Activated CD4-positive, alpha-beta memory T cell treated with anti-CD3 and anti-CD28 coated beads, Interleukin-2, amount 10 ng/mL, durations not matched to agents 7 days and 5 days (primary cell): ENCODE measurements at regions not wholly inside any gene's neighbourhood (a gene's known extent, or its start where the extent isn't known, plus 50 kb on each side); places are given as distances from the start of the nearest gene placed in this dataset.

Experiments
- CTCF ChIA-PET: fragments of 350-600 bp; sonication (Branson Sonifier 250); formaldehyde crosslinking; loops from one replicate; lab custom pipeline; 2021; ENCODE audit warnings: antibody characterized with exemption, inconsistent platforms; lab: Charles Lee
- POLR2A ChIA-PET: fragments of 350-600 bp; sonication (Branson Sonifier 250); formaldehyde crosslinking; loops from one replicate; lab custom pipeline; 2021; ENCODE audit warnings: antibody characterized with exemption; lab: Charles Lee
- DNase-seq: peaks from one replicate; pipeline ENCODE4 v3.0.0-alpha.2; 2020
- H3K27ac Mint-ChIP-seq: one replicate; pipeline ENCODE4 v1.8.0; 2021; ENCODE audit warnings: mild to moderate bottlenecking, mixed read lengths
- H3K27me3 Mint-ChIP-seq: one replicate; pipeline ENCODE4 v1.8.0; 2021; ENCODE audit warnings: mixed read lengths
- H3K36me3 Mint-ChIP-seq: one replicate; pipeline ENCODE4 v1.8.0; 2021; ENCODE audit warnings: low read depth, mixed read lengths
- H3K4me1 Mint-ChIP-seq: one replicate; pipeline ENCODE4 v1.8.0; 2021; ENCODE audit warnings: mixed read lengths
- H3K4me3 Mint-ChIP-seq: one replicate; pipeline ENCODE4 v1.8.0; 2021; ENCODE audit warnings: mild to moderate bottlenecking, mixed read lengths
- H3K9me3 Mint-ChIP-seq: one replicate; pipeline ENCODE4 v1.8.0; 2021; ENCODE audit warnings: mixed read lengths

DNA sequence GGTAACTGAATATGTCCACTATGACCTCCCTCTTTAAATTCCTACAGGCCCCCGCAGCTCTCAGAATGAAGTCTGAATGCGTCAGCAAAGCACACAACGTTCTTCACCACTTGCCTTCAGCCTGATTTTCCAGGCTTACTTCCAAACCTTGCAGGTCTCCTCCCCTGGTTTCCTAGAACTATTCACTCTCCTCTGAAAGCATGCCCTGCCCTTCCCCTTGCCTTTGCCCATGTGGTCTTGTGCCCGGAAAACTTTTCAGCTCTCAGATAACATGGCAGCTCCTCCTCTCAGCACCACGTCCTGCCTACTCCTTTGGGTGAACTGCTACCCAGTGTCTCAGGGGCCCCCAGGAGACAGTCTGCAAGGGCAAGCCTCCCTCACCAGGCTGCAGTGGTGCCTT lies 268.5 kb upstream of the LDB2 start:
- Mint-ChIP-seq H3K36me3 (no peaks in the 10 kb centered on the region), H3K9me3 (peaks cover 2% of the 10 kb centered on the region), H3K27me3 (peaks cover 1% of the 10 kb centered on the region), H3K4me1 (no peaks in the 10 kb centered on the region), H3K27ac (no peak overlapping the region), H3K4me3 (no peak overlapping the region)
- ChIA-PET POLR2A (no interaction called here), CTCF (no interaction called here)
- DNase-seq = no peak

DNA sequence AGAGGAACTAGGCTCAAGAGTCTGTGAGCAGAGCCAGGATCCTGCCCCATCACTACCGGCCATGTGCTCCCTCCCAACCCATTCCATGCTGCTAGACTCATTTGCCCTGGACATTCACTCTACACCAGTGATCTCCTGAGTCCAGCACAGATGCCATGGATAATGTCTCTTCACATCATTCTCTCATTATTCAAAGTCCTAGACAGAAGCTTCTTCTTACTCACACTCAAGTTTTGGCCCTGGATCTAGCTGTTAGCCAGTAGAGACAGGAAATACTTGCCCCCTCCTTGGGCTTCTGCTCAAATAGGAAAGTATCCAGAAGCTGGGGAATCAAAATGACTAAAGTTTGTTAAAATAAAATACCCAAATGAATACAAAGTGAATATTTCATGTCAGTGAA lies 266.8 kb upstream of the LDB2 start:
- peaks cover 13% of the 10 kb centered on the region for H3K4me1 Mint-ChIP-seq
- no peak for DNase-seq
- peaks cover 2% of the 10 kb centered on the region for H3K9me3 Mint-ChIP-seq
- no peak overlapping the region for H3K27ac Mint-ChIP-seq
- CTCF ChIA-PET = no interaction called here
- H3K36me3 Mint-ChIP-seq = no peaks in the 10 kb centered on the region
- no peak overlapping the region for H3K4me3 Mint-ChIP-seq
- no peaks in the 10 kb centered on the region for H3K27me3 Mint-ChIP-seq
- POLR2A ChIA-PET = no interaction called here

DNA sequence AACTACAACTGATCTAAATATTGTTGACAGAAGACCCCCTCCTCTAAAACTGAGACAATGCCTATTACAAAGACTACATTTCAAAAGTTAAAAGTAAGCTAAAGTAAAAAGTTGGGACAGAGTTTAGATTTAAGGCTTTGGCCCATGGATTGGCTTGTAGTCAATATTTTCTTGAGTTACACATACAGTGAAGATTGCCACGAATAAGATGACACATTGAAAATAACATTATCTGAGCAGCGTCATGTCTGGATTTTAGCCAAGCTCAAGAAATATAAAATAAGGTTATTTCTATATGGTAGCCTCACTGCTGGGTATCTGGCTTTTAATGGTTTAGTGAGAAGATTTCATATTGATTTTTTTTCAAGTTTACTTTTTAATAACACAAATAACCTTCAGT lies 266.2 kb upstream of the LDB2 start:
- Mint-ChIP-seq H3K27me3 (no peaks in the 10 kb centered on the region), H3K9me3 (peaks cover 2% of the 10 kb centered on the region), H3K4me3 (no peak overlapping the region), H3K36me3 (no peaks in the 10 kb centered on the region), H3K4me1 (peaks cover 15% of the 10 kb centered on the region), H3K27ac (no peak overlapping the region)
- ChIA-PET POLR2A (no interaction called here), CTCF (no interaction called here)
- DNase-seq = no peak

- peaks cover 2% of the 10 kb centered on the region for H3K9me3 Mint-ChIP-seq
- H3K27ac Mint-ChIP-seq = no peak overlapping the region
- peaks cover under 1% of the 10 kb centered on the region for H3K27me3 Mint-ChIP-seq
- DNase-seq = no peak
- peaks cover 15% of the 10 kb centered on the region for H3K4me1 Mint-ChIP-seq
- ChIA-PET POLR2A (no interaction called here), CTCF (no interaction called here)
- no peaks in the 10 kb centered on the region for H3K36me3 Mint-ChIP-seq
- no peak overlapping the region for H3K4me3 Mint-ChIP-seq
Observed at GRCh38 chr4:17163156-17163771, 264.8 kb upstream of the LDB2 start.

DNA sequence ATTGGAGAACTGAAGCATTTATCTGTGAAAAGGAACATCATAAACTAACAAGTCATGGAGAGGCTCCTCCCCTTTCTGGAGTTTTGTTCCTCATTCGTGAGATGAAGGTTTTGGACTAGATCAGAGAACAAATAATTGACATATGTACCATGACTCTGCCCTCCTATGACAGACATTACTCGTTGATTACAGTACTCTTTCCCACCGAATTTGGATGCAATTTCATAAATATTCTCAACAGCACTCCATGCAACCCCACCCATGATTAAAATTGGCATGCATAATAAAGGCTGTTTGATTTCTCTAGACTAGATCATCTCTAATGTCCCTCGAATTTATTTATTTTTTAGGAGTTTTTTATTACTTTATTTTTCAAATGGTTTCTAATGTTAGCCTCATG lies 258.9 kb upstream of the LDB2 start:
- ChIA-PET CTCF (no interaction called here), POLR2A (no interaction called here)
- H3K27me3 Mint-ChIP-seq = peaks cover 1% of the 10 kb centered on the region
- peaks cover 2% of the 10 kb centered on the region for H3K9me3 Mint-ChIP-seq
- H3K4me3 Mint-ChIP-seq = no peak overlapping the region
- no peak overlapping the region for H3K27ac Mint-ChIP-seq
- DNase-seq = no peak
- no peaks in the 10 kb centered on the region for H3K36me3 Mint-ChIP-seq
- H3K4me1 Mint-ChIP-seq = peaks cover 15% of the 10 kb centered on the region

GRCh38 chr4:17155486-17155885 lies 257.0 kb upstream of the LDB2 start:
- Mint-ChIP-seq H3K9me3 (no peaks in the 10 kb centered on the region), H3K27ac (no peak overlapping the region), H3K4me3 (no peak overlapping the region), H3K27me3 (peaks cover 1% of the 10 kb centered on the region), H3K4me1 (peaks cover 4% of the 10 kb centered on the region), H3K36me3 (no peaks in the 10 kb centered on the region)
- ChIA-PET CTCF (no interaction called here), POLR2A (no interaction called here)
- no peak for DNase-seq

DNA sequence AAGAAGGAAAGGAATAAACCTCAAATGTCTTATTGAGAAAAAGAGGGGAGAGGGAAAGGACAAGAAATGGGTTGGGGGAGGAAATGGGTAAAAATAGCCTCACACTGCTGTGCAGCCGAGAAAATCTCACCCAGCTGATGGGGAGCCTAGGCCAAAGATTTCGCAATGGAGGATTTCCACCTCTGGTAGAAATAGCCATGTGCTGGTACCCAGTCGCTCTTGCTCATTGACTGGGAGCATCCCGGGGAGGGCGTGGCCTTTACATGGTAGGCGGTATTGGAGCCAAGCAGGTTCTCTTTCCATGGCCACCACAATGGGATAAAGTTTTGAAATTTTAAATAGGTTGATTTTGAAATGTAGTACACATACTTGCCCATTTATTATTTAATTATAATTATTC lies 255.1 kb upstream of the LDB2 start:
- no peaks in the 10 kb centered on the region for H3K4me1 Mint-ChIP-seq
- H3K4me3 Mint-ChIP-seq = no peak overlapping the region
- POLR2A ChIA-PET = no interaction called here
- no peaks in the 10 kb centered on the region for H3K9me3 Mint-ChIP-seq
- H3K36me3 Mint-ChIP-seq = no peaks in the 10 kb centered on the region
- no peak for DNase-seq
- peaks cover 1% of the 10 kb centered on the region for H3K27me3 Mint-ChIP-seq
- no peak overlapping the region for H3K27ac Mint-ChIP-seq
- CTCF ChIA-PET = no interaction called here

- no peaks in the 10 kb centered on the region for H3K4me1 Mint-ChIP-seq
- H3K4me3 Mint-ChIP-seq = no peak overlapping the region
- no peaks in the 10 kb centered on the region for H3K27me3 Mint-ChIP-seq
- H3K27ac Mint-ChIP-seq = no peak overlapping the region
- no peaks in the 10 kb centered on the region for H3K36me3 Mint-ChIP-seq
- ChIA-PET POLR2A (no interaction called here), CTCF (no interaction called here)
- H3K9me3 Mint-ChIP-seq = no peaks in the 10 kb centered on the region
- DNase-seq = no peak
Observed at GRCh38 chr4:17152941-17153540, 254.6 kb upstream of the LDB2 start.

DNA sequence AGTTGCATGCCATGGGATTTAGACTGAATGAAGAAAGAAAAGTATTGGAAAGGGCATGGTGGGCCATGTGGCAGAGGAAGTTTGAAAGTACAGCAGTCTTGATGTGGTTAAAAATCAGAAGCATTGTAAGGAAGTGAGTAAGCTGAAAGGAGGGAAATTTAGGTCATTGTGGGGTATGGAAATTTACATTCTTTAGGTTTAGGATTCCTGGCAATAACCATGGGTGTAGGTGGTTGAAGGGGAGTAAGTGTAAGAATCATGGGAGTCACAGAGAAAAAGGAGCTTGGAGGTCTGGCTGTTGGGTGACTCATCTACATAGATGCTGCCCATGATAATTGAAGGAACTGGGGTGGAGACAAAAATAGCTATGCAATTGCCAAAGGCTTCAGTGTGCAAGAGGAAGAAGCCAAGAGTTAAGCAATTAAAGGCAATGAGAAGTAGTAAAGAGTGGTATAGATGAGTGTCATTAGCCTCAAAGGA lies 243.8 kb upstream of the LDB2 start:
- H3K4me3 Mint-ChIP-seq = no peak overlapping the region
- no peak for DNase-seq
- no peaks in the 10 kb centered on the region for H3K27me3 Mint-ChIP-seq
- peaks cover 9% of the 10 kb centered on the region for H3K9me3 Mint-ChIP-seq
- no peaks in the 10 kb centered on the region for H3K36me3 Mint-ChIP-seq
- H3K27ac Mint-ChIP-seq = no peak overlapping the region
- no peaks in the 10 kb centered on the region for H3K4me1 Mint-ChIP-seq
- ChIA-PET POLR2A (no interaction called here), CTCF (no interaction called here)

- Mint-ChIP-seq H3K36me3 (no peaks in the 10 kb centered on the region), H3K4me1 (no peaks in the 10 kb centered on the region), H3K27ac (no peak overlapping the region), H3K27me3 (no peaks in the 10 kb centered on the region), H3K9me3 (peaks cover 9% of the 10 kb centered on the region), H3K4me3 (no peak overlapping the region)
- ChIA-PET POLR2A (no interaction called here), CTCF (no interaction called here)
- no peak for DNase-seq
Observed at GRCh38 chr4:17138847-17139246, 240.4 kb upstream of the LDB2 start.

- DNase-seq = no peak
- Mint-ChIP-seq H3K4me3 (no peak overlapping the region), H3K27ac (no peak overlapping the region), H3K36me3 (no peaks in the 10 kb centered on the region), H3K4me1 (no peaks in the 10 kb centered on the region), H3K9me3 (peaks cover 2% of the 10 kb centered on the region), H3K27me3 (no peaks in the 10 kb centered on the region)
- POLR2A ChIA-PET = no interaction called here
- CTCF ChIA-PET = no interaction called here
Observed at GRCh38 chr4:17134565-17134964, 236.1 kb upstream of the LDB2 start.

DNA sequence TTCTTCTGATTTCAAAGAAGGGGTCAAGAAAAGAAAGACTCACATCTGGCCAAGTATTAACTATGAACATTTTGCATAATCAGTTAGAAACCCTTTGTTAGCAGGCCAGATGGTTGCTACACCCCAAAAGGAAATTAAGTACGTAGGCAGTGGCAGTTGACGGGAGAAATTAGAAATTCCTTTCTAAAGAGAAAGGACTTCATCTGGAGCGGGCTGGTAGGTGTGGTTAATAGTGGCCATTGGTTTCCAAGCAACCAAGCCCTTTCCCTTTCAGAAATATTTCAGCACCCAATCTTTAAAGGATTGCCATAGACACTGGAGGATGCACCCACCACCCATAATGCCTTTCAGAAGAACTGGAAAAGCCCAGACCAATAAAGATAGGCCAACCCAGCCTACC lies 235.7 kb upstream of the LDB2 start:
- H3K27me3 Mint-ChIP-seq = no peaks in the 10 kb centered on the region
- CTCF ChIA-PET = no interaction called here
- no peaks in the 10 kb centered on the region for H3K36me3 Mint-ChIP-seq

DNA sequence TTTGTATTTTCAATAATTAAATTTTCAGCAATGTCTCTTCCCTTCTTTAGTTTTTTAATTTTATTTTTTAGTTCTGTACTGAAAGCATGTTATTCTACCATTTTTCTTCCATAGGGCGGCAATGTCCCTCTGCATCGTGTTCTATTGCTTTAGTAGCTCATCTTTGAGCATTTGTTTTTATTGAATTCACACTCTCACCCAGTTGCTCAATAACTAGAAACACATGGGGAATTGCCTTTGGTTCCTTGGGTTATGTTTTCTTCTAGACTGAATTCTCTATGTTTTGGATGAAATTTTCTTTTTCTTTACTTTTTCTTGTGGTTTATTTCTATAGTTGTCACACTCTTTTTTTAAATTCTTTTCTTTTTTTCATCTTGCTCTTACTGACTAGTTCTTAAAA lies 233.8 kb upstream of the LDB2 start:
- ChIA-PET POLR2A (no interaction called here), CTCF (no interaction called here)
- Mint-ChIP-seq H3K27ac (no peak overlapping the region), H3K4me1 (no peaks in the 10 kb centered on the region), H3K27me3 (no peaks in the 10 kb centered on the region), H3K9me3 (no peaks in the 10 kb centered on the region), H3K36me3 (no peaks in the 10 kb centered on the region), H3K4me3 (no peak overlapping the region)
- no peak for DNase-seq

More for the DNA sequence above, 235.7 kb upstream of the LDB2 start:
- Mint-ChIP-seq H3K4me3 (no peak overlapping the region), H3K4me1 (no peaks in the 10 kb centered on the region), H3K27ac (no peak overlapping the region), H3K9me3 (no peaks in the 10 kb centered on the region)
- POLR2A ChIA-PET = no interaction called here
- DNase-seq = no peak

- no peak for DNase-seq
- H3K9me3 Mint-ChIP-seq = no peaks in the 10 kb centered on the region
- POLR2A ChIA-PET = no interaction called here
- no peaks in the 10 kb centered on the region for H3K27me3 Mint-ChIP-seq
- no peaks in the 10 kb centered on the region for H3K36me3 Mint-ChIP-seq
- no peaks in the 10 kb centered on the region for H3K4me1 Mint-ChIP-seq
- CTCF ChIA-PET = no interaction called here
- H3K27ac Mint-ChIP-seq = no peak overlapping the region
- H3K4me3 Mint-ChIP-seq = no peak overlapping the region
Observed at GRCh38 chr4:17128268-17128667, 229.8 kb upstream of the LDB2 start.
